ENCODE measurements at regions not wholly inside any gene's neighbourhood (a gene's known extent, or its start where the extent isn't known, plus 50 kb on each side); places are given as distances from the start of the nearest gene placed in this dataset.
"Not testable (repeated sequence)": the region's sequence is repeated elsewhere in the genome, so short reads cannot be mapped to it uniquely, and the experiment has no call there.

DNA sequence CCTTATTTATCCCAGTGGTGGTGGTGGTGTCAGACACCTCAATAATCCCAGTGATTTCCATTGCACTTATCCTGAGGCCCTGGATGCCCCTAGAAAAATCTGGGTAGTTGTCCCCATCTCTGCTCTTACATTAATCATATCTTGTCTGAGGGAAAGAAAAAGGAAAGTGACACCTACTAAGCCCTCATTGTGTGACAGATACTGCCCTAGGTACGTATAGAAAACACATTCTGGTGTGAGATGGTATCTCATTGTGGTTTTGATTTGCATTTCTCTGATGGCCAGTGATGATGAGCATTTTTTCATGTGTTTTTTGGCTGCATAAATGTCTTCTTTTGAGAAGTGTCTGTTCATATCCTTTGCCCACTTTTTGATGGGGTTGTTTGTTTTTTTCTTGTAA is 162.6 kb upstream of the JADE1 start:
- not testable (repeated sequence) for DNase-seq

DNA sequence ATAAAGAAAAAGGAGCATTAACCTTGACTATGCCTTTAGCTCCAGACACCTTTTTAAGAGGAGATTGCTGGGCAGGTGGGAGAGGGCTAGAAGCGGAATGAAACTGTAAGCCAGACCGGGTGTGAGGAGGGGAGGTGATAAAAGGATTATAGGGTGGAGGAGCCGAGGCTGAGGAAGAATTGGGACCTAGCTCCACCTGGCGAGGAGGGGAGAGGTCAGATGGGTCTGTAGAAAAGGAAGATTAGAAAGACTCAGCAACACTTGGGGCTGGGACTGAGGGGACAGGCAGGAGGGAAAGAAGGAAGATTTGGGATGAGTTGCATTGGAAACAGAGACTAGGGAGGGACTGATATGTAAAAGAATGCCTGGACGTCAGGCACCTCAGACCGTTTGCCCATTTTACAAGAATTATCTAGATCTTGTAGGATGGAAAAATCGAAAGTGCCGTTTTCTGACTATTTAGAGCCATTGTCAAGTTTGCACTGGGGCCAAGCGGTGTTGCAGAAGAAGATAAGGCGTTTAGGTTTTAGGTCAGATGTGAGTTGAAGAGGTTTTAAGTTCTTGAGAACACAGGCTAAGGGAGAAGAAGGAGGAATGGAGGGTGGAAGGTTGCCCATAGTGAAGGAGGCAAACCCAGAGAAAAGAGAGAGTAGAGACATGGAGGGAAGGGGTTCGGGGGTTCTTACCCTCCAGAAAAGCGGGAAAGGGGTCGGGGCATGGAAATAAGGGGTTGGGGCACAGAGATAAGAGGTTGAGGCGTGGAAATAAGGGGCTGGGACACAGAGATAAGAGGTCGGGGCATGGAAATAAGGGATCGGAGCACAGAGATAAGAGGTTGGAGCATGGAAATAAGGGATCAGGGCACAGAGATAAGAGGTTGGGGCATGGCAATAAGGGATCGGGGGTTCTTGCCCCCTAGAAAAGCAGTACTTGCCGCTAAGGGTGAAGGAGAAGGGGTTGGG is 164.5 kb upstream of the JADE1 start:
- DNase-seq, result not testable (repeated sequence)

DNA sequence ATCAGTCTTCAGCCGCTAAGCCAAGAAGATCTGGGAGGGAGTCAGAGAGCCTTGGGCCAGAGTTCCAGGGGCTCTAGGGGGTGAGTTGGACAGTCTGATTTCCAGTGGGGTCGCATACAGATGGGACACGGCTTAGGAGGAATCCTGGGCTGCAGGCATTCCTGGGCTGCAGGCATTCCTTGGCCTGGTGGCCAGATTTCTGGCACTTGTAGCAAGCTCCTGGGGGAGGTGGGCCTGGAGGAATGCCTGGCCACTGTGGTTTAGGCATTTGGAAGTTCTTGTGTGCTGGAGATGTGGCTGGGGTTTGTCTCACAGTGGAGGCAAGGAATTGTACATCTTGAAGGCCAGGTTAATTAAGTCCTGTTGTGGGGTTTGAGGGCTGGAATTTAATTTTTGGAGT is 165.4 kb upstream of the JADE1 start:
- not testable (repeated sequence) for DNase-seq

DNA sequence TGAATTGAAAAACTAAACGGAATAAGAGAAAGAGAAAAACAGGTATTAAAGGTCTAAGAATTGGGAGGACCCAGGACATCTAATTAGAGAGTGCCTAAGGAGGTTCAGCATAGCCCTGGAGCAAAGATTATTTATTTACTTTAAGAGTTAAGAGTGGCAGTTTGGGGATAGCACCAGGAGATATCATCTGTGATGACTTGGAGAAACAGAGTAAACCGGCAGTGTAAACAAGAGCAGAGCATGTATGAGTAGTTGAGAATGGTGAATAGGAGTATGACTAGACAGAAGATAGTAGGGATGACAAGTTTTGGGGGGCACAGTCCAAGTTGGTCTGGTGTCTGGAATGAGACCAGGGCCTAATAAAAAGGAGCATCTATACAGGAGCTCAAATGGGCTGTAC is 167.9 kb upstream of the JADE1 start:
- DNase-seq, result not testable (repeated sequence)

DNA sequence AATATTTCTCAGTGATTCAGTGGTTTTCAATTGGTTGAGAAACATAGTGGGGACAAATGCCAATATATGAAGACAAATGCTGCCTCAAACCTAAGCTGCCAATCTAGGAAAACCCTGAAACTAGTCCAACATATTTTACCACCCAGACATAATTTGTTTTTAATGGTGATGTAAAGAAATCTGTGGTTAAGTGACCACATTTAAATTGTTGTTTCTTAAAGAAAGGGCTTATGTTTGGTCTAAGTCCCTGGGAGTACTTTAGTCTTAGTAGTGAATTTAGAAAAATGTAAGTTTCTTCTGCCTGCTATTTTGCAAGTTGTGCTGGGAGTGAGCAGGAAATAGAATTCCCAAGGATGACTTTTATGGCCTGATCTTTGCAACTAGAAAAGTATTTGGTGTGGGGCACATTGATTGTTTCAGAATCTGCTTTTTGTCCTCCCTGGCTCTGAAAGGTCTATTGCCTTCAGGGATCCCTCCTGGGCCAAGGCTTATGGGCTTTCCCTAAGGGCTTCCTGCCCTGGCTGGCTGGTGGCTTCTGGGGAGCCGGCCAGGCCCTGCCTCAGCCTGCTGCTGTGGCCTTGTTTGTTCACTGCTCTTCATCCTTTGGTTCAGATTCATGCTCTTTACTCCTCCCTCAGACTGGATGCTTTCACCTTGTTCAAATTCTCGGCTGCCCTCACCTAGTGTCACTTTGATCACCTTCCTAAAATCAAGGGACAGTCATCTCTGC is 169.8 kb upstream of the JADE1 start:
- DNase-seq, result no peak

DNA sequence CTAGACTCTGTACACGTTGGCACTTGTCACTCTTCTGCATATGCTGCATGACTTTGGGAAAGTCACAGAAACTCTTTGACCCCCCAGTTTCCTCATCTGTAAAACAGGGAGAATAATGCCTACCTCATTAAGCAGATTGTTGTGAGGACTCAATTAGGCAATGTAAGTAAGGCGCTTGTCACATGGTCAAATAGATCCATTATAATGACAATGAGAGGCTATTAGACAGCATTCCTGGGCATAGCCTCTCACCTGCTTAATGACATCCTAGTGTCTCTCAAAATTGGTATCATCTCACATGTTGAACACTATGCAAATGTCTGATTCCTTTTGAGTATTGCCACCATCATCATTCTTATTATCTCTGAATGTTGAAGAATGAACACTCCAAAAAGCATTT is 172.6 kb upstream of the JADE1 start:
- DNase-seq, result no peak

DNA sequence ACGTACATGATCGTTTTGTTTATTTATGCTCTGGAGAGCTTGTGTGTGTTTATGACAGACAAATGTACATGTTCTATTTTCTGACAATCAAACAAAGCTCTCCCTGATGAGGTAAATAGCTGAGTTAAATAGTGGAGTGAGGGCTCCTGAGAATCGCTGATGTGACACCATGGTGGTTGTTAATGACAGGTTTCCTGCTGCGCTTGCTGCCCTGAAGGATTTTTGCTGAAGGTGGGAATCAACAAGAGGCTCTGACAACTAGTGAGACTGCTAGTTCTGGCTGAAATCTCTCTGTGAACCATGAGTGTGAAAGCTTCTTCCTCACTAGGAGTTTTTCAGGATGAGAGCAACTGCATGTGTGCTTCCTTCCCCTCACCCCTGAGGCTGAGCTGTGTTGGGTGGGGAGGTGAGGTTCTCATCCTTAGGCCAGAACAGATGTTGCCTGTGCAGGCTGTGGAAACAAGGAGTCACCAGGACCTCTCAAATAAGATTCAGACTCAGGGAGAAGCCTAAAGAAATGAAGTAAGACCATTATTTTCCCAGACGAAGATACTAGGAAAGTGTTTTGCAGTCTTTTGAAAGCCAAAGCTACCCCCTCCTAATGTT is 173.4 kb upstream of the JADE1 start:
- DNase-seq, result no peak

DNA sequence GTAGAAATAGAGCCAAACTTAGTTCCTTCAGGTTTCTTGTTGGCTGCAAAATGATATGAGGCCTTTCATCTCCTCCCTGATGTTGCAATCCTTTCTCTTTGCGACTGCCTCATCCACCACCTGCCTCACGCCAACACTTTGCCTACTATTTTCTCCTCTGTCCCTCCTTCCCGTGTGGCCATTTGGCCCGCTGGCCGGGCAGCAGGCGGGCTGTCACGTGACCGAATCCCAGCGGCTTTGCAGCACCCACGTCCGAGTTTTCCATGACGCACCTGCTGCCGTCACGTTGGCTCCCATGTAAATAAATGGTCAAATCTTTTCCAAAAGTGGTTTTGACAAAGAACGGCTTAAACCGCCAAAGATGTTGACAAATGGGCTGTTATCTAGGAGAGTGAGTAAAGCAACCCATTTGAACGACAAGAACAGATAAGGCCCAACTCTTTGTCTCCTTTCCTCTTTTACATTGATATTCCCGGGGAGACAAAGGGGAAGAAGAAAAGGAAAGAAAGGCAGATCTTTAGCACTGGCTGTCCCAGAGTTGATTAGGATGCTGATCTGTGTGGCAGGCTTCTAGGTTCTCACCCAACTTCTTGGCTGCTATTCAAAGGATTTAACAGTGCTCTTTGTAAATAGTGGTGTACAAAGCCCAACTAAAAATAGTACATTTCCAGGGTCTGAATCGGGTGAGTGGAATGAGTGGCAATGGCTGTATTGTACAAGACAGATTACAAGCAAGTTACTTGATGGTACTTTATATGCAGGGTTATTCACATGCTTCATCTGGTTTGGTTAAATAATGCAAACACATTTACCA is 174.2 kb upstream of the JADE1 start:
- DNase-seq, result no peak

DNA sequence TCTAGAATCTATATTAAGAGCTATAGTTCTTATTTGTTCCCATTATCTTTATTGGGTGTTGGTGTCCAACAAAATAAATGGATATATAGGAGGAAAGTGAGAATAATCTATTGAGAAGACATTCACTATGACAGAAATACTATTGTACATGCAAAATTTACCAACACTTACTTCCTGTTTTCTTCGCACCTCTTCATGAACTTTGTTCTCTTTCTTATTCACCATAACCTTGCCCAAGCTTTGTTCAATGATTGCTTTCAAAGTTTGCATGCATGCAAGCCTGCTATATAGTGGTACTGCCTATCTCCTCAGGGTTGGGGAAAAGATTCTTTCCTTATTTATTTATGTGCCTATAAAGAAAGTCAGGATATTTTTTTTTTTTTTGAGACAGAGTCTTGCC is 176.4 kb upstream of the JADE1 start:
- peak in 1 of 3 donors; percentile 9 for DNase-seq

DNA sequence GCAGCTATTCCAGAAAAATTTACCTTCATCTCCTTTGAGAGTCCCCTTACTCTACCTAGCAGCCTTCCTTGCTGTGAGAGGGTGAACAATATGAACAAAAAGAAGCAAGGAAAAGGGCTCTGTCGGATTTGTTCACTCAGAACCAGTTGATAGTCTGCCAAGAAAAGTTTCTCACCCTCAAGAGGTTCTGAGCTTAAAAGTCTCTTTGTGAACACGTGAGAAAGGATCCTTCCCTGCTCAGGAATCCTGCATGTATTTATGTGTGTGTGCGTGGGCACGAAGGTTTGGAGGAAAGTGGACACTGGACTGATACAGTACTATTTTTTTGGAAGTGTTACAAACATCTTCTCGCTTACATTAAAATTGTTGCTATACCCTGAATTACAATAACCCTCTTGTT is 178.6 kb upstream of the JADE1 start:
- no peak for DNase-seq

DNA sequence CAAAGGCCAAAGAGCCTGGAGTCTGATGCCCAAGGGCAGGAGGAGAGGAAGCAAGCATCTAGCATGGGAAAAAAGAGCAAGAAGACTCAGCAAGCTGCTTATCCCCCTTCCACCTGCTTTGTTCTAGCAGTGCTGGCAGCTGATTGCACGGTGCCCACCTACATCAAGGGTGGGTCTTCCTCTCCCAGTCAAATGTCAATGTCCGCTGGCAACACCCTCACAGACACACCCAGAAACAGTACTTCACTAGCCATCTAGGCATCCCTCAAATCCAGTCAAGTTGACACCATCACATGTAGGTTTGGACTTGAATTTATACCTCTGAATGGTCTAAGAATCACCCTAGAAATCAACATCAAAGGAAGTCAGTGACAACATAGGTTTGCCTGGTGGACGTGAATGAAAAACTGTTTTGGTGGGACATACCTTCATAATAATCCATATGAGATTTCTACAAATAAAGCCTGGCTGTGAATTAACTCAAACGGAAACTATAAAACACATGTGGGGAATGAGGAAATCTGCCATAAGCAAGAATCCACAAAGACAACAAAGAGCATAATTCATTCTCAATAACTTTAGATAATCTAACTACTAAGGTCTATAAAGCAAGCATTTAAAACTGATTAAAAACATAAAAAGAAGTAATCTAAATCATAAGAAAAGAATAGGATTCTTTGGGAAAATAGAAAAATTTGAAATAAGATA is 185.8 kb upstream of the JADE1 start:
- no peak for DNase-seq

DNA sequence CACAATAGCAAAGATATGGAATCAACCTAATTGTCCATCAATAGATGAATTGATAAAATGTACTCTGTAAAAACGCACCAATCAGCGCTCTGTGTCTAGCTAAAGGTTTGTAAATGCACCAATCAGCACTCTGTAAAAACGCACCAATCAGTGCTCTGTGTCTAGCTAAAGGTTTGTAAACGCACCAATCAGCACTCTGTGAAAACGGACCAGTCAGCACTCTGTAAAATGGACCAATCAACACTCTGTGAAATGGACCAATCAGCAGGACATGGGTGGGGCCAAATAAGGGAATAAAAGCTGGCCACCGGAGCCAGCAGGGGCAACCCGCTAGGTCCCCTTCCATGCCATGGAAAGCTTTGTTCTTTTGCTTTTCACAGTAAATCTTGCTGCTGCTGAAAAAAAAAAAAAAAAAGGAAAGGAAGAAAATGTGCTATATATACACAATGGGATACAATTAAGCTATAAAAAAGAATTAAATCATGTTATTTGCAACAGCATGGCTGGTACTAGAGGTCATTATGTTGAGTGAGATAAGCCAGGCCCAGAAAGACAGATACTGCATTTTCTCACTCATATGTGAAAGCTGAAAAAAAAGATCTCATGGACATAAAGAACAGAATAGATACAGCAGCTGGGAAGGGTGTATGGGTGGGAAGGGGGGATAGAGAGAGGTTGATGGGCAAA is 189.1 kb upstream of the JADE1 start:
- not testable (repeated sequence) for DNase-seq

DNA sequence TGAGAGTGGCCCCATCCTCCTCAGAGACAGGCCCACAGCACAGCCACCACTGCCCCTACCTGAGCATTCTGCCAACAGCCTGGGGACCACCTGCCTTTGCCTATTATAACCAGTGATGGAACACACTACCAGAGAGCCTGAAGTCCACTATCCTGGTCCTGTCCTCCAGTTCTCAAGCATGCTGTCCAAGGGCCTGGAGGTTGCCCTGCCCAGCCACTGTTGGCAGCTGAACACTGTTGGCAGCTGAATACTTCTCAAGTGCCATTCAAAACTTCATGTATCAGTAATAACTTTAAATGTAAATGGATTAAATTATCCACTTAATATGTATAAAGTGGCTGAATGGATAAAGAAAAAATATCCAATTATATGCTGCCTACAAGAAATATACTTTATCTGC is 194.3 kb upstream of the JADE1 start:
- DNase-seq, result no peak

DNA sequence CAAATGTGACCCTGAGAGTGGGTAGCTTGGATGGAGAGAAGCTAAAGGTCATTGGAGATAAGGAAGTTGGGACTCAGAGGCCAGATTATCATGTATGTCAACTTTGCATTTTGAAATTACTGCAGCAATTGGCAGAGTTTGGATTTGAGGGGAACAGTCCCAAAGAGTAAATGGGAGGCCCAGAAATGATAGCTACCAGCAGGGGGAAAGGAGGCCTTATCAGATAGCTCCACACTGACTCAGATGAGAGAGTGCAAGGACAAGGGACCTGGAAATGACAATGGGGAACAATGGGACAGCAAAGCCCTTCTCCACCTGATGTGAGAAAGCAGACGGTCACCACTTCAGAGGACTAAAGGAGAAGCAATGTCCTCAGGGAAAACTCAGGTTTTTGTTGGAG is 201.5 kb upstream of the JADE1 start:
- no peak for DNase-seq

DNA sequence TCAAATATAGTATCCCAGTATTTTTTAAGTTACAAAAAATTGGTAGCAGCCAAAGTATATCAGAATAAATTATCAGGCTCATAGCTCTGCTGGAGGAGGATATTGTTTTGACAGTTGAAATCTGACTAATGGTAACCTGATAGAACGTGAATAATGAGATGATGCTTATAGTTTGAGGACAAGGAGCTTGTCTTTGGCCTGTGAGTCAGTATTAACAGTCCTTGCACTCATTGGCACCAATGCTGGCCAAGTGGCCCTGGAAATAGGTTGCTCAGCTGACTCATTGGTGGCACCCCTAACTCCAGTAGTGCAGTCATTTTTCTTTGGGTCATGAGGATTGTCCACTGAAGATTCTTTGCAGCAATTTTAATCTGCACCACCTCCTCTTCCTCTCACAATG is 203.3 kb upstream of the JADE1 start:
- DNase-seq, result peak in 1 of 3 donors; percentile 2

DNA sequence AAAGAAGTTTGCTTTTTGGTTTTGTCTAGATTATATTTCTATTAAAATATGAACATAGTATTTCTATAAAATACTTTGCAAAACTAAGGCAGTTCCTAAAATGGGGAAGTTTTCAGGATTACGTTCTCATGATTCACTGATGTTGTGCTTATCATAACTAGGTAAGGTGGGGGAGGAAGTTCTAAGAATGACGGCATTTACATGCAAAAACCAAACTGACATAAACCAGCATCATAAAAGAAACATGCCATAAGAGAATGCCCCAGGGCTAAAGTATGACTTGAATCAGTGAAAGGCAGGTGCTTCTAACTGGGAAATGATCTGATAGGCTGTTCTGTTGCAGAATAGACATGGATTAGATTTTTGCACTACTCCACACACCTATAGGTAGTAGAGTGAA is 204.7 kb upstream of the JADE1 start:
- peak; percentile 17 to 63 (median 38) for DNase-seq

DNA sequence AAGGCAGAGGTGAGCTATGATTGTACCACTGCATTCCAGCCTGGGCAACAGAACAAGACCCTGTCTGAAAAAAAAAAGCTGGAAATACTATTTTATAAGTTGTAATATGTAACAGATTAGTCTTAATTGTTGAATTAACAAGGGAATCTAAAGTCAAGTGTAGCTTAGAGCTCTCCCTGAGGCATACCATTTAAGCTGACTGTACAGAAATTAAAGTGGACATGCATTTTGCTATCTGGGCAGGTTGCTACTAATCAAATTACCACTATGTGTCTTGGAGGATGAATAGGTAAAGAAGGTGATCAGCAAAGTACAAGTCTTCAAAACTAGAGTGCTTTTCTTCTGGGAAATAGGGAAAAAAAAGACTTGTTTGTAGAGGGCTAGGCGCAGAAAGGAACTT is 205.3 kb upstream of the JADE1 start:
- no peak for DNase-seq

DNA sequence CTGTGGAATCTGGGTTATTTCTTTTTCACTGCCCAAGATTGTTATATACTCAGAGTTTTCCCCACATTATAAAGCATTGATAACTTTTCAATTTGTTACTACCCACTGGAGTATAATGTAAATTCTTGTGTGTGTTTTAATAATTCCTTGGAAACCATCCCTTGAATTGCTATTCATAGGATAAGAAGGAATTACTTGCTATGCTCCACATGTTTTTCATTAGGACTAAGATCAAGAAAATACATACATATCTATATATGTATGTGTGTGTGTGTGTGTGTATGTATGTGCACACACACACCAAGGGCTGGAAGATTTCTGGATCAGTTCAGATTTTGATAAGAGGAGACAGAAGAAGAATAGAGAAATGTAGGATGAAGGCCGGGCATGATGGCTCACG is 206.4 kb upstream of the JADE1 start:
- no peak for DNase-seq

DNA sequence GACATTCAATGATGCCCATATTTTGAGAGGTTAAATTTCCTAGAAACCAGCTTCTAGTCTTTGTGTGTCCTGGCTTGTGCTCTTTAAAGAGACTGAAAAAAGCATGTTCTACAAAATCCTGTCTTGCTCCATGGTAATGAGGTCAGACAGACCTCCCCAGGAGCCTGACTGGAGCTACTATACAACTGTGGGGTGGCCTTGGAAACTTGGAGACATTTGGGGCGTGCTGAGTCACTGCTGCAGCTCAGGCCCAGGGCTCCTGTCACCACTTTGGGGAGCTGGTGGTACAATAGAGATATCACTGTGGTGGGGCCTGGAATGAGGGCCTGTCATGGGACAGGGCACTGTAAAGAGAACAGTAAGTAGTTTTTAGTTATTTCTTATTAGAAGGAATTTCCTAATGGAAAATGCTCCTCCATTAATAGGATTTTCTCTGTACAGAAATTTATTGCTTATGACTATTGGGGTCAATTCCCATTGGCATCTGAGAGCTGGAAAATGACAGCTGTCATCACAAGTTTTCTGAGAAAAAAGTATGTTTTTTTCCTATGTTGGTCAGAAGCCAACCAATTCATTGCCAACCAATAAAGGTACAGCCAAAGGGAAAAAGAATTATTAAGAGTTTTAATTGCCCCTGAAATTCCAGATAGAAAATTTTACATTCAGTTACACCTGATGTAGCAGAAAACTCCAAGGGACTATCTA is 207.4 kb upstream of the JADE1 start:
- DNase-seq, result no peak

DNA sequence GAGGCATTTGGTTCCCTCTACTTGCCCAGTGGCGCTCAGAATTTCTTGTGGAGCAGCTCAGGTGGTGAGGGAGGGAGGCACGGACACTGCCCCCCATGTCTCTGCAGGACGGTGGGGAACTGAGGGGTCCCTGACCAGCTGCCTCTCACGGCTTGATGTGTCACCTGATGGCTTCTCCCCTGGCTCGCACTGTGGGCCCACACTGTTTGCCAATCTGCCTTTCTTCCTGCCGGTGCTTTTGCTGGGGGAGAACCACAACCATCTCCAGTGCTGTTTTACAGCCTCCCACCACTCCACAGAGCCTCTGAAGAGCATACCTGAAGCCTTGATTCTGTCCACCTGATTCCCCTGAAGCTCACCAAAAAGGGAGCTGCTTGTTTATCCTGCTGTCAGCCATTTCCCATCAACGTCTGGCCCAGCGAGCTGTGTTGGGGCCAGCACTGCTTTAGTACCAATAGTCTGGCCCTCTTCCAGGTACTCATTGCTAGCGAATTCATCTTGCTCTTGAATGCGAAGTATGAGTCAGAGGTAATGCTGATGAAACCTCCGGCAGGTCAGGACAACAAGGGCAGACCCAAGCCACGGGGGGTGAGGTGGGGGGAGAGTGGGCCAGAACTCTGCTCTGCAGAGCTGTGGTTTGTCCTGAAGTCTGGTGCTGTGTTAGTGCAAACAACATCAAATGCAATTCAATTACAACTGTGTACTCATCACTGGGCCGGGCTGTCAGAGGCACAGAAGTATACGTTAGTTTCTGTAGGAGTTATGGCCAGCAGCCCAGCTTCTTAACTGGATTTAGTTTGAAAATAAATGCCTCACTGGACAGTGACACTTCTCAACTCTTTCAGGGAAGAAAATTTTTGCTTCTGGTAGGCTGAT is 208.3 kb upstream of the JADE1 start:
- no peak for DNase-seq

Measured in suppressor macrophage treated with lipopolysaccharide for 1 hour (primary cell).